ENCODE measurements at regions not wholly inside any gene's neighbourhood (a gene's known extent, or its start where the extent isn't known, plus 50 kb on each side); places are given as distances from the start of the nearest gene placed in this dataset.

DNA sequence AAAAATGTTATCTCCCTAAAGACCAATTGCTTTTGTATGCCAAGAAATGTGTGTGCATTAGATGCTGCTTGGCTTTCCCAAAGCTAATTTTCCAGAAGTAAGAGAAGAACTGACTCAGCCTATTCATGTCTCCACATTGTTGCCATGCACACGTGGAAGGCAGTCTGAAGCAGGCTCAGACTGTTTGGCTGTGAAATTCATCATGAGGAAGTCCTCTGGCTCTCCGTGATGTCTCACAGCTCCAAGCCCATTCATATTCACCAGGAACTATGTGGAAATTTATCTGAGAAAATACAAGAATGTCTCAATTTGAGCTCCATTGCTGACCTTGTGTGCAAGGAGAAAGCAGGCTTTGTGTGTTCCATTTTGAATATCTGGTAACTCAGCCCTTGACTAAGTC, 1022.2 kb upstream of the GJE1 start:
- TF ChIP-seq POLR2AphosphoS5 (IDR thresholded peaks at IDR 0.05) (no peak), POLR2A (IDR thresholded peaks at IDR 0.05) (no peak), EP300 (IDR thresholded peaks at IDR 0.05) (no peak)
- TF ChIP-seq, protein P1, sequence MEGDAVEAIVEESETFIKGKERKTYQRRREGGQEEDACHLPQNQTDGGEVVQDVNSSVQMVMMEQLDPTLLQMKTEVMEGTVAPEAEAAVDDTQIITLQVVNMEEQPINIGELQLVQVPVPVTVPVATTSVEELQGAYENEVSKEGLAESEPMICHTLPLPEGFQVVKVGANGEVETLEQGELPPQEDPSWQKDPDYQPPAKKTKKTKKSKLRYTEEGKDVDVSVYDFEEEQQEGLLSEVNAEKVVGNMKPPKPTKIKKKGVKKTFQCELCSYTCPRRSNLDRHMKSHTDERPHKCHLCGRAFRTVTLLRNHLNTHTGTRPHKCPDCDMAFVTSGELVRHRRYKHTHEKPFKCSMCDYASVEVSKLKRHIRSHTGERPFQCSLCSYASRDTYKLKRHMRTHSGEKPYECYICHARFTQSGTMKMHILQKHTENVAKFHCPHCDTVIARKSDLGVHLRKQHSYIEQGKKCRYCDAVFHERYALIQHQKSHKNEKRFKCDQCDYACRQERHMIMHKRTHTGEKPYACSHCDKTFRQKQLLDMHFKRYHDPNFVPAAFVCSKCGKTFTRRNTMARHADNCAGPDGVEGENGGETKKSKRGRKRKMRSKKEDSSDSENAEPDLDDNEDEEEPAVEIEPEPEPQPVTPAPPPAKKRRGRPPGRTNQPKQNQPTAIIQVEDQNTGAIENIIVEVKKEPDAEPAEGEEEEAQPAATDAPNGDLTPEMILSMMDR (IDR thresholded peaks at IDR 0.05) = no peak
